Stimulated activated CD8-positive, alpha-beta memory T cell treated with anti-CD3 and anti-CD28 coated beads, Interleukin-7, amount 100 ng/mL, for 1 hour (primary cell): ENCODE measurements at regions not wholly inside any gene's neighbourhood (a gene's known extent, or its start where the extent isn't known, plus 50 kb on each side); places are given as distances from the start of the nearest gene placed in this dataset.

Source experiments
- DNase-seq, 2 donors: peaks; one replicate each; pipeline ENCODE4 v3.0.0-alpha.2; 2020; ENCODE audit warnings: low read depth in 2 of 2

DNA sequence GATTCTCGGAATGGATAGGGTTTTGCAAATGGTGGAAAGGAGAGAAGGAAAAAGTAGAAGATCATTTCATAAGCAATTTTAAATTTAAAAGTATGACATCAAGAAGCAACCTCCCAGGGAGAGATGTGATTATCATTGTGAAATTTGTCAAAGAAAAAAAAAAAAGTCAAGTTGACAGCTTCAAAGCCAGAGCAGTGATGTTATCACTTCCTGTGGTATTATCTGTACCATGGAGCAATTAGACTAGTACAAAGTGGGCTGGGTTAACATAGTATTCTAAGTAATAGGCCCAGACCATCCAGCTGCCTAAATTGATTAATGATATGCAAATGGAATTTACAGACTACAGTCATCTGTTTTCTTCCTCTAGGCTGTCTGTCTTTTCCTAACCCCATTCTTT is 84.0 kb upstream of the NPY start:
- DNase-seq = no peak

DNA sequence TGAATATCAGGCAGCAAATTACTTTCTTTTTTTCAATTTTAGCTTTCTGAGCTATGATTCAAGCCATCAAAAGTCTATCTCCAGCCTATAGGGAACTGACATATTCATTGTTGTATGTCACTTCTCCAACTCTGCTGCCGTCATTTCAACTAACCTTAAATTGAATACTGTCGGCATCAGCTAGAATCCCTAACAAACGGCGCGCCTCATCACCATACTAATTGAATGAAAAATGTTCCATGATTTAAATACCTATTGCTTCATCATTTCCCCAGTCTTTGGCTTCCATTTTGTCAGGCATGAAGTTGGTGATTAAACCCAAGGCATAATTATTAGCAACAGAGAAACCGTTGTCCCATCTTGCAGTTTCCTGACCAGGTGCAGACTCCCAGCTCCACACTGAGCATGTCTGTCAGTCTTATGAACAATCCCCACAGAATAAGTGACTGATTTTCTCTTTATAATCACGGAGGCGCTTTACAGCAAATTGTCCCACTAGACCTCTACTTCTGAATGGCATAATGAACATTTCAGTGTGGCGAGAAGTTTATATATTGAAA is 83.5 kb upstream of the NPY start:
- no peak for DNase-seq

GRCh38 chr7:24201226-24201625 is 82.8 kb upstream of the NPY start:
- no peak for DNase-seq

DNA sequence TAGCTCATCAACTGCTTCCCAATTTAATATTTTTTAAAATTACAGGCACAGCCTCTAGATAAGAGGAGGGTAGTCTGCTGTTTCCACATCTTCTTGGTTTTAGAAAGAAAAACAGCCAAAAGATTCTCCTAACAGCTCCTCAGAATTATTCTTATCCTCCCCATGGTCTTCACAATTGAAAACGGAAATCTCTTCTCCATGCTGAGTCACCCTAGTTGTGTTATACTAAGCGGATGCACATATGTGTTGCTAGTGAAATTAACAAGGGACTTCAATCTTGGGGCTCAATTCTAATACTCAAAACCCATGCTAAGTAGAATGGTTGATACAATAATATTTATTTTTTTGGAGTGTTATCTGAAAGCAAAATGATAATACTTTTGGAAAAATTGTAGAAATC is 71.9 kb upstream of the NPY start:
- no peak for DNase-seq

DNA sequence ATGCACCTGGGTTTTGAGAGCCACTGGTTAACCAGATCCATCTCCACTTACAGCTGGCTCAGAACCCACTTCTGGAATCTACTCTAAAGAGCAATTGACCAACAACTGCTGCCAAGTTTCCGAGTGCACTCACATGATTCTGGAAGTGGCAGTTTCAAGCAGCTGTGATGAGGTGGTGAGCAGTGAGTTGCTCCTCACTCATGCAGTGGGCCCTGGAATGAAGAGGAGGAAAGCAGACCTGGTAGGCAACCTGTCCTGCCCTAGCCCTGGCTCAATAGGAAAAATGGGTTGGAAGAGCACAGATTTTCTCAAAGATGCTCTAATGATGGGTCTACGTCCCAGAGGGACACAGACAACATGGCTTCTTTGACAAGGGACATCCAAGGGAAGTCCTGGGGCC is 70.7 kb upstream of the NPY start:
- DNase-seq = no peak

GRCh38 chr7:24214670-24215069 is 69.3 kb upstream of the NPY start:
- no peak for DNase-seq

DNA sequence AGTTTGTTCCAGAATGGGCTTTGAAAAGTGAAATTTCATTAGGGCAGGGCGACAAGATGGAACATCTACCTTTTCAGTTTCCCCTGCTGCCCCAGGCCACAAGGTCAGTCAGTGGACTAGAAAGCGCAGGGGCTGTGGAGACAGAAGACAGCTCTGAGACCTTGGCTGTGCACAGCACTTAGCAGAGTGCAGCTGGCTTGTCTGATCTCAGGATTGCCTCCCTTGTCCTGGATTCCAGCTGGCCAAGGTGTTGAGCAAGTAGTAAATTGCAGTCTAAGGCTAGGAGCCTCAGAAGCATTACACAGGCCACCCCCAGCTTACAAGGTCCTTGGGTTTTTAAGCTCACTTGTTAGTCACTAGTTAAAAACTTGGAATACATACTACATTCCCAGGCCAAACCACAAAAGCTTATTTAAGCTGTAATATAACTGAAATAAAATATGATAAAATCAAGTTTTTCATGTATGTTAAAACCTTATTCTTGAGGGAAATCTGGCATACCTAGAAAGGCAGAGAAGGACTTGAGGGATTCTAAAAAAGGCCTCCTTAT is 67.3 kb upstream of the NPY start:
- DNase-seq = no peak

DNA sequence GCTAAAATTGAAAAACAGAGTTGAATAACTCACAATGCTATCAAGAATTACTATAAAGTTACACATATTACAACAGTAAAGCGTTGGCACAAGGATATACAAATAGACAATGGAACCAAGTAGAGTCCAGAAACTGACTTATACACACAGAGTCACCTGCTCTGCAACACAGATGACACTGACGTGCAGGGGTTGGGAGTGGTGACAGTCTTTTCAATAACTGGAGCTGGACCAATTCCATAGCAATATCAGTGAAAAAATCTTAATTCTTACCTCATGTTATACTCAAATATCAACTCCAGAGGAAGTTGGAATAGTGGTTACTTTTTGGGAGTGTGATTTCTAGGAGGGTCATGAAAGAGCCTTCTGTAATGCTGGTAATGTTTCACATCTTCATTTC is 62.5 kb upstream of the NPY start:
- no peak for DNase-seq

DNA sequence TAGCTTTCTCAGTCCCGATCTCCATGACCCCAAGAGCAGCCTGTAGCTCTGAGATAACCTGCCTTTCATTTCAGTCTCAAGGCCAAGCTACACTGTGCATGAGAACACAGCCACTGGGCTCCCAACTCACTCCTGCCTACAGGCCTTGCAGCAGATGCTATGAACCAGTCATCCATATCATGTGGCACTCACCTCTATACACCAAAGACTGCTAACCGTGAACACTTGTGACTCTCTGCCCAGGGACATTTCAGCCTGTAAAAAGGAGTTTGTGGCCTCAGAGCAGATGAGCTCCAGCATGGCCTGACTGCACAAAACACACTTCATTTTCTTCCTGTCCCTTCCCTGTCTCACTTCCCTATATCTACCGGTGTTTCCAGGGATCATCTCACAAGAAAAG is 56.9 kb upstream of the NPY start:
- no peak for DNase-seq

DNA sequence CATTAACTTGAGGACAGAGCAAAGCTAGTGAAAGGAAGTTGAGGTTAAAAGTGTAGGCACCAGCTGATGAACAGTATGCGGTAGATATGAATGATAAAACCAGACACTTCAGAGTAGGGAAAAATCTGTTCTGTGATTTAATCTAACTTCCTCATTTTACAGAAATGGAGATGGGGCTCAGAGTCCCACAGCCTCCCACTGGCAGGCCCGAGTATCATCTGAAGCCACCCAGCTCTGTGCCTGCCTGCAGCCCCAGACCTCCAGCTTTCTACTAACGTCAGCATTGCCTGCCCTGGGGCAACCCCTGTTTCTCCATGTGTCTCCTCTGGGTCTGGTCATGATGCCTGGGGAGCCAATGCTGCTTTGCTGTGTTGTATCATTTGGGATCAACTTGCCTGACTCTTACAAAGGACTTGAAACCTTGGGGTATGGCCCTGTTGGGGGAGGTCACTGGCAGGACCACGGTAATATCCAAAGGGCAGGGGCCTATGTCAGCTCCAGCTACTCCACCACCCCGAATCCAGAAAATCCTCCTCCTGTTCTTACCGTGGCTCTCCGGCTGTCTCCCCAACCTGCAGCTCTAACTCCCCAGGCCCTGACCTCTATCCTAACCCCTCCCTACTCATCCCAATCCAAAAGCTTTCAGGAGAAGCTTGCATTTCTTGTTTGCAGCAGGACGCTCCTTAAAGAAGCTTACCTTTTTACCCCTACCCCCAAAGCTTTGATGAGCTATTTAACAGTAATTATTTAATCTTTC is 56.2 kb upstream of the NPY start:
- DNase-seq = no peak

GRCh38 chr7:24229481-24230226 is 54.3 kb upstream of the NPY start:
- no peak for DNase-seq

DNA sequence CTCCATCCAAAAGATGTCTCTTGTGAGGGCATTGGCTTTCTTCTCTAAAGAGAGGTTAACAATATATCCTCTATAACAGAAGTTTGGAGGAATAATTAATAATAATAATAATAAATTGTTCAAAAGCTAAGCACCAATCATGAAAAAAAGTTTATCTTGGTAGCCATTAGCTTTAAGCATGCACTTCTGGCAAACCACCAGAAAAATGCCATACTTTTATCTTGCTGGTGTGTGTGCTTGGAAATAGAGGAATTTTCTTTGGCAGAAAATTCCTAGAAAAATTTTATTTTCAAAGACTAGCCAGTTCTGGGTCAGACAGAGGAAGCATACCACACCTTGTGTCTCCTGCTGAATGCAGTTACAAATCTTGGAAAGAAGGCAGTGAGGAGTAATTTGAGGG is 52.5 kb upstream of the NPY start:
- no peak for DNase-seq

- no peak for DNase-seq
Observed at GRCh38 chr7:24233386-24233785, 50.6 kb upstream of the NPY start.
